ENCODE measurements at regions not wholly inside any gene's neighbourhood (a gene's known extent, or its start where the extent isn't known, plus 50 kb on each side); places are given as distances from the start of the nearest gene placed in this dataset.

GRCh38 chr16:86019446-86020047 is 120.6 kb downstream of the IRF8 start:
- DNase-seq = peak; percentile 32

- no peak for DNase-seq
Measured at GRCh38 chr16:86020971-86021370, 122.0 kb downstream of the IRF8 start.

DNA sequence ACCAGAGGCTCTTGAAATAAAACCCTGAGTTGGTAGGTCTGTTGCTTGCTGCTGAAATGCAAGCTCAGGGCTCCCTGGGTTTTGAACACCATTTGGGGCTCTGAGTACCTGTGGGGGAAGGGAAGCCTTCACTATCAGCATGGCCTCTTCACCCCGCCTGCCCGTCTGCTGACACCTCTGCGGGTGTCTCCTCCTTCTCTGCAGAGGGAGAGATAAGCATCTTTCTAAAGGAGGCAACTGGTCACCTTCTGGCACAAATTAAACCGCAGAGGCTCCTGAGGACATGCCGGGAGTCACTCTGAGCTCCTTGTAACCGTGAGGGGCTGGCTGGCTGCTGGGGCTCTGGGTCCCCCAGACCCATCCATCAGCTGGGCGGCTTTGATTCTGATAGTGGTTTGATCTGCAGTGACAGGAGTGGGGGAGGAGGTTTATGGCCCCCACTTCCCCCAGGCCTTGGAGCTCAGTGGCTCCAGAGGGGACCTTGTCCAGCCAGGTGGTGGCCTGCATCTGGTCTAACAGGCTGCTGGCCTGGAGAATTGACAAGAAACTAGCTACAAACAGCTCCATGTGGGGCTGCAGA is 123.5 kb downstream of the IRF8 start:
- no peak for DNase-seq

- no peak for DNase-seq
Measured at GRCh38 chr16:86024210-86024609, 125.2 kb downstream of the IRF8 start.

GRCh38 chr16:86025706-86026105 is 126.7 kb downstream of the IRF8 start:
- no peak for DNase-seq

DNA sequence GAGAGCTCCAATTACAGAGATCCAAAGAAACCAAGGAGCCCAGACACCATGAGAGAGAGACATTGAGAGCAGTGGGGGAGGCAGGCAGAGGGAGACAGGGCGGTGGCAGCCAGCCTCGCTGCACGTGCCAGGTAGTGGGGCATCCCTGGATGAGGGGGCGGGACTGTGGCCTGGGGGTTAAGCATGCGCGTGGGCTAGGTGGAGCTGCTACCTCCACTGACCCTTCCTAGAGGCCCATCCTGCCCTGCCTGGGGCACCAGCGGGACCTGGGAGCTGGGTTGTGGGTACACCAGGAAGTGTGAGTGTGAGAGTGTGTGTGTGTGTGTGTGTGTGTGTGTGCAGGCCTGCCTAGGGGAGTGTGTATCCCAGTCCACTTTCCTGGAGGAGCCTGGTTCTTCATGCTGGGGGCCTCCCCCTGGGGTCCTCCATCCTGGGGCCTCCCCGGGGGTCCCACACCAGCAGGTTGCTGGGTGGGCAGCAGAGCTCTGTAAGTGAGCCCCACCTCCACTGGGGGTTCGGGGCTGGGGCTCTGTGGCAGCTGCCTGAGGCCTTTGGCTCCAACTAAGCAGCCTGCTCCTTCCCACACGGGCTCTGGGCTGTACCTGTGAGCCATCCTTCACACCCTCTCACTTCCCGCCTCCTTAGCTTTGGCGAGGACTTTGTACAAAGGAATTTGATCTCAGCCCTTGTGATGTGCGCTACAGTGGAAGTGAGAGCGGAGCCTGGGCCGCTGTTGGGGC is 127.4 kb downstream of the IRF8 start:
- DNase-seq = no peak

- DNase-seq = no peak
Measured at GRCh38 chr16:86026916-86027315, 128.0 kb downstream of the IRF8 start.

DNA sequence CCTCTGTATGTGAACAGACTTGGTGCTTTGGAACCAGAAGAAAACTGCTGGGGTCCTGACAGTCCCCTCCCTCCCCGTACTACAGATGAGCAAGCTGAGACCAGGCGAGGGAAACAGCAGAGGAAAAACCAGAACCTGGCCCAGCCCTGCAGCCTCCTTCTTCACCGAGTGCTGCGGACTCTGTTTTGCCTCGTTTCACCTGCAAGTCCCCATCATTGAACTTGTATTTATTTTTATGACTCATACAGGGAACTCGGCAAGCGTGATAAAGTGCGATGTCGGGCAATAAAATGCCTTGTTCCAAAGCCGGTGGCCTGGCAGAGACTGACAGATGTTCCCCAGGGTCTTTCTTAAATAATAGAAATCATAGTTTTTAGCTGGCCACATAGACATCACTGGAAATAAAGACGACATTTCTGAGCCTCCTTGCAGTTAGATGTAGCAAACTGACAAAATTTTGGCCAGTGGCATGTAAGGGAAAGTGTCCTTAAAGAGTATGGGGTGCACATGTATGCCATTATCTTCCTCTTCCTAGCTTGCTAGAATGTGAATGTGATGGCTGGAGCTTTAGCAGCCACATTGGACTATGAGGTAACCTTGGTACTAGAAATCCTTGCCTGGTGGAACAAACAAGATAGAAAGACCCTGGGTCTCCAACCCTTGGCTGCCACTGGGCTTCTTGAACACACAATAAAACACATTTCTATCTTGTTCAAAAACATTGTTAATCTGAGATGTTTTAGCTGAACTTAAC is 128.6 kb downstream of the IRF8 start:
- no peak for DNase-seq

- no peak for DNase-seq
Measured at GRCh38 chr16:86029131-86029741, 130.3 kb downstream of the IRF8 start.

DNA sequence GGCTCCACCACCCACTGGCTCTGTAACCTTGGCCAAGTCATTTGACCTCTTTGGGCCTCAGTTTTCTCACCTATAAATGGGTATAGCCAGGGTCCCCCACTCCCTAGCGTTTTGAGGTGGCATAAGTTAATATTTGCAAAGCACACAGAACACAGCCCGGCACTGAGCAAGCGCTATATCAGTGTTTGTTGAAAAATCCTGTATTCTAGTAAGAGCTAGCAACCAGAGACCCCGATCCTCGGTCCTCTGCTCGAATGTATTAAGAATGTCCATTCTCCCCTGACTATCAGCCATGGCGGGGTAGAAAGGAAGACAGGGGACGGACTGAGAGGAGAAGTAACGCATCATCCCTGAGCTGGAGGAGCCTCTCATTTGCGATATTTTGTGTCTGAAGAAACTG is 131.2 kb downstream of the IRF8 start:
- no peak for DNase-seq

DNA sequence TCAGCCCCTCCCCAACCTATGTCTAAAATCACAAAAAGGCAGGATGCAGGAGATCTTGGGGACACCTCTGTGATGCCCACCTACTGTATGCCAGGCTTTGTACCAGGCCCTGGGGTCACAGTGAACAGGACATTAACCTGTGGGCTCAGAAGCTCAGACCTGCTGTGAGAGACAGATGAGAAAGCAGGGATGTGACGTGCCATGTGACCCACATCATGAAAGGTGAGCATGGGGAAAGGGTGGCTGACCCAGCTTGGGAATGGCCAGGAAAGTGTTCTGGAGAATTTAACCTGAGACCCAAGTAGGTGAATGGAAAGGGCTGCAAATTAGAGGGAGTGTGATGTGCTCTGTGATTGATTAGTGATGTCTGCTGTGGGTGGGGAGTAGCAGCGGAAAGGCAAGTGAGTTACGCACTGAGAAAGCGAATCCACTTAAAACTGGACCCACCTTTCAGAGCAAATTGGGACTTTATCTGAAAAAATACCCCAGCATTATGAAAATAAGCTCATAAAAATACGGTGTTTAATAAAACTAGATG is 132.2 kb downstream of the IRF8 start:
- no peak for DNase-seq

DNA sequence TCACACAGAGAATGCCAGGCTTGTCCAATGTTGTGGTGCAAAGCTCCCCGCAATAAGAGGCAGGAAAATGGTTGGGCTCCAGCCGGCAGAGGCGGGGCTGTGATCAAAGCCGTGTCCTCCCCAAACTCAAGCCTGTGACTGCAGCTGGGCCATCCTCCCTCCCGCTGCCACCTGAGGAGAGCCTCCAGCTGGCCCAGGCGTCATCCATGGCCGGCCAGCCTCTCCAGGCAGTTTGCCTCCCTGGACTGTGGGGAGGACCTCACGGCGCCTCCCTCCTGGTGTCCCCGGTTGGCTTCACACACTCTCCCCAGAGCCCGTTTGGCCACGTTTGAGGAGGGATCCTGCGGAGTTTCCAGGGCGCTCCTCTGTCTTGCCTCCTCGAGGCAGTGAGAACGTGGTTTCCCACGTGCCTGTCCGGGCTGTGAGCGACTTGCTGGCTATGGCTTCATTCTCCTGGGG is 134.1 kb downstream of the IRF8 start:
- DNase-seq = no peak

GRCh38 chr16:86033971-86034370 is 135.0 kb downstream of the IRF8 start:
- DNase-seq = no peak

GRCh38 chr16:86034421-86034919 is 135.5 kb downstream of the IRF8 start:
- DNase-seq = no peak

DNA sequence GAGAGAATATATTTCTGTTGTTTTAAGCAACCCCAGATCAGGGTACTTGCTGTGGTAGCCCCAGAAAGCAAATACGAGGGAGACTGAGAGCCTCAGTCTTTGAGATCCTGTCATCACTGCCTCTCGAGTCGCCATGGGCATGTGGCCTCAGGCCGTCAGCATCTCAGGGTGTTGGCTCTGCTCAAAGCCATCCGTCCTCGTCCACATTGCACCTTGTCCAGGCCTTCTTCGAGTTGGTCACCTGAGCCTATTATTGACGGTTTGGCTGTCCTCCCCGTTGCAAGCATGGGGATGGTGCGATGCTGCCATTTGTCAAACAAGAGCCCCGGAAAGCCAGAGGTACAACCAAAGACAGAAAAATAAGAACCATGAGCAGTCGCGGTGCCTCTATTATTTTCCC is 136.9 kb downstream of the IRF8 start:
- DNase-seq = no peak

GRCh38 chr16:86037999-86038925 is 139.3 kb downstream of the IRF8 start:
- DNase-seq = no peak

GRCh38 chr16:86038926-86039310 is 140.0 kb downstream of the IRF8 start:
- DNase-seq = peak; percentile 30

- no peak for DNase-seq
Measured at GRCh38 chr16:86039606-86040005, 140.6 kb downstream of the IRF8 start.

DNA sequence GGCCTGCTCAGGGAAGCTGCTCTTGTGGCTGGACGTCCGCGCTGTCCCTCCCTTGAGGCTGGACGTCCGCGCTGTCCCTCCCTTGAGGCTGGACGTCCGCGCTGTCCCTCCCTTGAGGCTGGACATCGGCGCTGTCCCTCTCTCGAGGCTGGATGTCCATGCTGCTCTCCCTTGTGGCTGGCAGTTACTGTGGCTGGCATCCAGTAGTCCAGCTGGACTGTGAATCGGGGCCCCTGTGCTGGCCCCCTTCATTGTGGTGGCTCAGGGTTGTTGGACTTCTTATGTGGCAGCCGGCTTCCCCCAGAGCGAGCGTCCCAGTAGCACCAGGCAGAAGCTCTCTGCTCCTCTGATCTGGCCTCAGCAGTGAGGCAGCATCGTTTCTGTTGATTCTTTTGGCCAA is 141.5 kb downstream of the IRF8 start:
- DNase-seq = no peak

DNA sequence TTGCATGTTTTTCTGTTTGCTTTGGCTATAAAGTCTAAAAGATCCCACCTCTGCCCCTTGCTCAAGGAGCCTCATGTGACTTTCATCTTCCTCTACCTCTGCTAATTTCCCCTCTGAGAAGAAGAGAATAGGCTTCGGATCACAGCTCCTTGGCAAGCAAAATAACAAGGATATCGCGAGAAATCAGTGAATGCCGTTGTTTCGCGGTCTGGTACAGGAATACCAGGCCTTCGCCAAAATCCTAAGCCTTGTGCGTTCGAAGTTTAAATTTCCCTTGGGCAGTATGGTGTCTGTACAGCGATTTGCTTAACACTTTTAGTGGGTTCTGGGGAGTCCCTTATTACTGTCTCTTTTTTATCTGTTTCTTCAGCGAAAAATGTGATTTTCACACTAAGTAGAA is 142.3 kb downstream of the IRF8 start:
- no peak for DNase-seq

DNA sequence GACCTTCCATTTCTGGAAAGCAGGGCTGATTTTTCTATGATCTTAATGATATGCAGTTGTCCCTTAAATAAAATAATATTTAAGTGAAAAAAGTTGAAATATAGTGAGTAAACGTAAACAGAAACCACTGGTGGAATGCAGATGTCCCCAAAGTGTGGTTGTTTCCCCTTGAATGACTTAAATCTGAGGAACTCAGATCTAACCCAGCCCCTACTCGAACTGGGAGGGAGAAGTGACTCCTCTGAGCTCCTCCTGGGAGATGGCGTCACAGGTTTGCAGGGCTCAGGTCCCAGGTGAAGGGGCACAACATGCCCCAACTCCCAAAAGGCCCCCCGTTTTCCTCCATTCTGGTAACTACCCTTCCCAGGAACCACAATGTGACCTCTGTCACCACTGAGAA is 142.8 kb downstream of the IRF8 start:
- no peak for DNase-seq

DNA sequence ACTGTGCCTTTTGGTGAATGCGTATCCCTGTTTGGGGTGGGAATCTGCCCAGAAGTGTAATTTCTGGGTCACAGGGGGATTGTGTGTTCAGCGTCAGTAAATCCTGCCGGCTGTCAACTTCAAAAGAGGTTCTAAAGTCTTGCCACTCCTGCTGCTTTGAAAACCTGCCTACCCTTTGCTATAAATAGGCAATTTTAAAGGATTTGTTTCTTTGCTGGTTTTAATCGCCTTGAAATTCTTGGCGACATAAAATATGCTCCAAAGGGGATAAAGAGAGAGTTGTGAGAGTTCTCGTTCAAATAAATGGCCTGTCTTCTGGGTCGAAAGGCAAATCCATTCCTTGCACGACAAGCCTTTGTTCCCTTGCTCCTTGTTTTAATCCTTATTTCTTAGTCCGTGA is 143.4 kb downstream of the IRF8 start:
- no peak for DNase-seq
